ENCODE measurements at regions not wholly inside any gene's neighbourhood (a gene's known extent, or its start where the extent isn't known, plus 50 kb on each side); places are given as distances from the start of the nearest gene placed in this dataset.

- DNase-seq (ENCODE audit: low spot score) (no peak), ATAC-seq (ENCODE audit: low FRiP score) (no peak)
- no peak for TF ChIP-seq CTCF (IDR thresholded peaks at IDR 0.05)
Measured at GRCh38 chr10:118447478-118448270, 105.5 kb upstream of the FAM204A start.

- TF ChIP-seq CTCF (IDR thresholded peaks at IDR 0.05): no peak
- DNase-seq (ENCODE audit: low spot score): no peak
- no peak for ATAC-seq (ENCODE audit: low FRiP score)
Measured at GRCh38 chr10:118445535-118445934, 103.4 kb upstream of the FAM204A start.

- no peak for TF ChIP-seq CTCF (IDR thresholded peaks at IDR 0.05)
- ATAC-seq (ENCODE audit: low FRiP score): no peak
- no peak for DNase-seq (ENCODE audit: low spot score)
Measured at GRCh38 chr10:118444069-118444468, 101.9 kb upstream of the FAM204A start.

GRCh38 chr10:118442032-118442431 is 99.9 kb upstream of the FAM204A start:
- DNase-seq (ENCODE audit: low spot score) (no peak), ATAC-seq (ENCODE audit: low FRiP score) (no peak)
- TF ChIP-seq CTCF (IDR thresholded peaks at IDR 0.05): no peak

- DNase-seq (ENCODE audit: low spot score): no peak
- TF ChIP-seq CTCF (IDR thresholded peaks at IDR 0.05): no peak
- ATAC-seq (ENCODE audit: low FRiP score): no peak
Measured at GRCh38 chr10:118439824-118440223, 97.7 kb upstream of the FAM204A start.

- no peak for TF ChIP-seq CTCF (IDR thresholded peaks at IDR 0.05)
- no peak for ATAC-seq (ENCODE audit: low FRiP score)
- DNase-seq (ENCODE audit: low spot score): no peak
Measured at GRCh38 chr10:118436742-118437141, 94.6 kb upstream of the FAM204A start.

GRCh38 chr10:118430190-118430589 is 88.1 kb upstream of the FAM204A start:
- DNase-seq (ENCODE audit: low spot score) (no peak), ATAC-seq (ENCODE audit: low FRiP score) (no peak)

More at GRCh38 chr10:118430190-118430589, 88.1 kb upstream of the FAM204A start:
- no peak for TF ChIP-seq CTCF (IDR thresholded peaks at IDR 0.05)
